ENCODE measurements at regions not wholly inside any gene's neighbourhood (a gene's known extent, or its start where the extent isn't known, plus 50 kb on each side); places are given as distances from the start of the nearest gene placed in this dataset.

DNA sequence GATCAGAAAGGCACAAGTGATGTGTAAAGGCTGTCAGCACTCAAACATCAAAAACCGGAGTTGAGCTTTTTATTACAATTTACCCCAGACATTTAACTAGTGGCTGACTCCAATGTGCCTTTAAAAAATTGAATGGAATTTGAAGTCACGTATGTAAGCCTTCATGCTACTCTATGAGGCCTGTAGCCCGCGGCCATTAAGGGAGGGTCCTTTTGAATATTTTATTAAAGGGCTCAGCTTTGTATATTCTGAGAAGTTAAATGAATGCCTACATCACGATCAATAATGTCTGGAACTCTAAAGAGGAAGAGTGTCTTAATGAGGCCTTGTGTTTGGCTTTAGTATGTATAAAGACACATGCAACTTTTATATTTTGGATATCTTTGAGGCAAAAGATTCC lies 916.6 kb upstream of the CELF2 start:
- no peaks in the 10 kb centered on the region for H3K36me3 ChIP-seq
- DNase-seq = no peak
- TF ChIP-seq, protein P1, sequence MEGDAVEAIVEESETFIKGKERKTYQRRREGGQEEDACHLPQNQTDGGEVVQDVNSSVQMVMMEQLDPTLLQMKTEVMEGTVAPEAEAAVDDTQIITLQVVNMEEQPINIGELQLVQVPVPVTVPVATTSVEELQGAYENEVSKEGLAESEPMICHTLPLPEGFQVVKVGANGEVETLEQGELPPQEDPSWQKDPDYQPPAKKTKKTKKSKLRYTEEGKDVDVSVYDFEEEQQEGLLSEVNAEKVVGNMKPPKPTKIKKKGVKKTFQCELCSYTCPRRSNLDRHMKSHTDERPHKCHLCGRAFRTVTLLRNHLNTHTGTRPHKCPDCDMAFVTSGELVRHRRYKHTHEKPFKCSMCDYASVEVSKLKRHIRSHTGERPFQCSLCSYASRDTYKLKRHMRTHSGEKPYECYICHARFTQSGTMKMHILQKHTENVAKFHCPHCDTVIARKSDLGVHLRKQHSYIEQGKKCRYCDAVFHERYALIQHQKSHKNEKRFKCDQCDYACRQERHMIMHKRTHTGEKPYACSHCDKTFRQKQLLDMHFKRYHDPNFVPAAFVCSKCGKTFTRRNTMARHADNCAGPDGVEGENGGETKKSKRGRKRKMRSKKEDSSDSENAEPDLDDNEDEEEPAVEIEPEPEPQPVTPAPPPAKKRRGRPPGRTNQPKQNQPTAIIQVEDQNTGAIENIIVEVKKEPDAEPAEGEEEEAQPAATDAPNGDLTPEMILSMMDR (IDR thresholded peaks at IDR 0.05; ENCODE audit: low read depth, low read length) = no peak
- H3K27me3 ChIP-seq = no peaks in the 10 kb centered on the region
- H3K4me3 ChIP-seq (ENCODE audit: low read depth, low read length) = no peak overlapping the region
- H3K4me1 ChIP-seq = no peaks in the 10 kb centered on the region
- H3K9me3 ChIP-seq = no peaks in the 10 kb centered on the region

DNA sequence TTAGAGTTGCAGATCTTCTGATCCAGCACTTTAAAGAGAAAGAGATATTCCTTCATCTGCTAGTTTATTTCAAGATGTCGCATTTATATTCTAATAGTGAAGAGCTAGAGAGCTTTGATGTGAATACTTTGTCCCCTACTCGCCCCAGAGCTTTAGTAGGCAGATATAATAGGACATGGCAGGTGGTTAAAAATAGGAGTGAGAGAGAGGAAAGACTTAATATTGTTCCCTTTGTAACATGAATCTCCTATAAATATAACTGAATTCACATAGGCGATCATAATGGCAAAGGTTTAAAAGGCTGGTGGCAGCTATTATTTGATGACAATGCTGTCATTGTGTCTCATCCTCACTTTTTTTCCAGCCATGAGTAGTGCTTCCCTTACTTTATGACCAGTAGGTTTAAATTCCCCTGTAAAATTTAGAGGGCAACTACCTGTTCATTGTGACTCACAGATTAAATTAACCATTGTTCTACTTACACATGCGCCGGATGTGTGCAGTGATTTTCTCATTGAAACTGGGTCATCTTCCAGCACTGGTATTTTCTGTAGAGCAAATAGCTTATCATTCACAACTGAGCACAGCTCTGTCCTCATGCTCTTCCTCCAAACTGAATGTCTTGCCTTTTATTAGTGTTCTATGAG lies 906.7 kb upstream of the CELF2 start:
- Histone ChIP-seq H3K27me3 (no peaks in the 10 kb centered on the region), H3K36me3 (no peaks in the 10 kb centered on the region), H3K4me3 (ENCODE audit: low read depth, low read length) (no peak overlapping the region), H3K4me1 (no peaks in the 10 kb centered on the region), H3K9me3 (no peaks in the 10 kb centered on the region)
- DNase-seq = no peak
- TF ChIP-seq, protein P1 (IDR thresholded peaks at IDR 0.05; ENCODE audit: low read depth, low read length) = no peak

DNA sequence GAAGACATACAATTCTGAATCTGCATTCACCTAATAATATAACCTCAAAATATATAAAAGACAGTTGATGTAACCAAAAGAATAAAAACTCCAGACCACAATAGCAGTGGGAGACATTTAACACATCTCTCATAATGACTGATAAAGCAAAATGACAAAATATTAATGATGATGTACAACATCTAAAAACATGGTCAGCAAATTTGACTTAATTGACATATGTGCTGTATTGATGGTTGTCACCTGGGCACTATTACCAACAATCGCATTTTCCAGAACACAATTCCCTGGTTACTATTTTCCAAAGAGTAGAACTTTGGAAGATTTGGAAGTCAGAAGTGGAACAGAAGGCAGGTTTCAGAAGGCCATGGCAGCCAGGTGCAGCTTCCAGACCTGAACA lies 899.5 kb upstream of the CELF2 start:
- Histone ChIP-seq H3K27me3 (no peaks in the 10 kb centered on the region), H3K4me3 (ENCODE audit: low read depth, low read length) (no peak overlapping the region), H3K36me3 (no peaks in the 10 kb centered on the region), H3K4me1 (no peaks in the 10 kb centered on the region), H3K9me3 (no peaks in the 10 kb centered on the region)
- no peak for DNase-seq
- TF ChIP-seq, protein P1 (IDR thresholded peaks at IDR 0.05; ENCODE audit: low read depth, low read length) = no peak

DNA sequence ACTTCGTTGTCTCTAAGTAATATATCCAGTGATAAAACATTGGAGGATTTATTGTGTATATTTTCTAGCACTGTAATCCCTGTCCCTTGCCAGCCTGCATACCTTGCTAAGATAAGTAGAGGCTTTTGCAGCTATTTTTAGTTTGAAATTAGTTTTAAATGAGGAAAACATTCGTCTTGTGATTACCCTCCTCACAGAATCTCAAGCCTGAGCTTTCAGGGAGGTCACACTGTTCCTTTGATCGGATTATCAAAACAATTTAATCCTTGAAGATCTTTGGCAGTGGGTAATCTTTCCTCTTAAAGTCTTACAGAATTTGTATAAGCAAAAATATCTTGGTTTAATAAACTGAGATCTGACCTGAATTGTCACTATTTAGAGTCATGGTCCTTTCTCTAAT lies 897.0 kb upstream of the CELF2 start:
- no peak for DNase-seq
- Histone ChIP-seq H3K4me3 (ENCODE audit: low read depth, low read length) (no peak overlapping the region), H3K4me1 (no peaks in the 10 kb centered on the region), H3K27me3 (no peaks in the 10 kb centered on the region), H3K9me3 (no peaks in the 10 kb centered on the region), H3K36me3 (no peaks in the 10 kb centered on the region)
- TF ChIP-seq, protein P1 (IDR thresholded peaks at IDR 0.05; ENCODE audit: low read depth, low read length) = no peak

DNA sequence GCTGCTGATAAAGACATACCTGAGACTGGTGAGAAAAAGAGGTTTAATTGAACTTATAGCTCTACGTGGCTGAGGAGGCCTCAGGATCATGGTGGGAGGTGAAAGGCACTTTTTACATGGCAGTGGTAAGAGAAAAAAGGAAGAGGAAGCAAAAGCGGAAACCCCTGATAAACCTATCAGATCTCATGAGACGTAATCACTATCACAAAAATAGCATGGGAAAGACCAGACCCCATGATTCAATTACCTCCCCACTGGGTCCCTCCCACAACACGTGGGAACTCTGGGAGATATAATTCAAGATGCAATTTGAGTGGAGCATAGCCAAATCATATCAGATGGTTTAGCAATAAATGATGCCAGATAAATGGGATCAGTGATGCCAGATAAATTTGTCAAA lies 892.0 kb upstream of the CELF2 start:
- DNase-seq = no peak
- no peaks in the 10 kb centered on the region for H3K9me3 ChIP-seq
- H3K4me3 ChIP-seq (ENCODE audit: low read depth, low read length) = no peak overlapping the region
- no peaks in the 10 kb centered on the region for H3K27me3 ChIP-seq
- TF ChIP-seq, protein P1 (IDR thresholded peaks at IDR 0.05; ENCODE audit: low read depth, low read length) = no peak
- H3K4me1 ChIP-seq = no peaks in the 10 kb centered on the region
- H3K36me3 ChIP-seq = no peaks in the 10 kb centered on the region

DNA sequence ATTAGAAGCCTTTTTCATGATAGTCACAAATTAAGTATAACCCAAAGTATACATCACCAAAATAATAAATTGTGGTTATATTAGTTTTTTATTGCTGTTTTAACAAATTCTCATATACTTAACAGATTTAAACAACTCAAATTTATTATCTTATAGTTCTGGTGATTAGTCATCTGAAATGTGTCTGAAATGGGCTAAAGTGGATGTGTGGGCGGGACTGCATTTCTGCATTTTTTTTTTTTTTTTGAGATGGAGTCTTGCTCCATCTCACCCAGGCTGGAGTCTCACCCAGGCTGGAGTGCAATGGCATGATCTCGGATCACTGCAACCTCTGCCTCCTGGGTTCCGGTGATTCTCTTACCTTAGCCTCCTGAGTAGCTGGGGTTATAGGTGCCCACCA lies 891.5 kb upstream of the CELF2 start:
- no peaks in the 10 kb centered on the region for H3K36me3 ChIP-seq
- TF ChIP-seq, protein P1 (IDR thresholded peaks at IDR 0.05; ENCODE audit: low read depth, low read length) = no peak
- DNase-seq = no peak
- H3K27me3 ChIP-seq = no peaks in the 10 kb centered on the region
- no peaks in the 10 kb centered on the region for H3K4me1 ChIP-seq
- no peaks in the 10 kb centered on the region for H3K9me3 ChIP-seq
- no peak overlapping the region for H3K4me3 ChIP-seq (ENCODE audit: low read depth, low read length)
